Neuronal stem cell (in vitro differentiated cells): ENCODE measurements at regions not wholly inside any gene's neighbourhood (a gene's known extent, or its start where the extent isn't known, plus 50 kb on each side); places are given as distances from the start of the nearest gene placed in this dataset.

Experiments used
- DNase-seq: peaks from one replicate; pipeline ENCODE4 v3.0.0-alpha.2; 2013; ENCODE audit warnings: low spot score
- H2AFZ ChIP-seq: one replicate; pipeline ENCODE4 v1.6.1; 2013; ENCODE audit warnings: mild to moderate bottlenecking, low read length, inconsistent platforms
- H2AK5ac ChIP-seq: 2 replicates; pipeline ENCODE4 v1.6.1; 2013; ENCODE audit warnings: low read depth, mild to moderate bottlenecking, inconsistent platforms, low read length, moderate library complexity, mixed read lengths
- H2BK120ac ChIP-seq: 2 replicates; pipeline ENCODE4 v1.6.1; 2013; ENCODE audit warnings: low read depth, mild to moderate bottlenecking, inconsistent platforms, low read length, moderate library complexity, mixed read lengths
- H2BK12ac ChIP-seq: one replicate; pipeline ENCODE4 v1.6.1; 2013; ENCODE audit warnings: low read length, inconsistent platforms
- H2BK15ac ChIP-seq: 2 replicates; pipeline ENCODE4 v1.6.1; 2013; ENCODE audit warnings: mild to moderate bottlenecking, low read length, inconsistent platforms, mixed read lengths
- H2BK5ac ChIP-seq: one replicate; pipeline ENCODE4 v1.6.1; 2013; ENCODE audit warnings: inconsistent platforms, mild to moderate bottlenecking, low read length, moderate library complexity
- H3K14ac ChIP-seq: one replicate; pipeline ENCODE4 v1.6.1; 2013; ENCODE audit warnings: low read length, inconsistent platforms
- H3K18ac ChIP-seq: 2 replicates; pipeline ENCODE4 v1.6.1; 2013; ENCODE audit warnings: low read length, inconsistent platforms
- H3K23ac ChIP-seq: 2 replicates; pipeline ENCODE4 v1.6.1; 2013; ENCODE audit warnings: low read depth, mild to moderate bottlenecking, mixed read lengths, low read length, inconsistent platforms; ENCODE audit not compliant: poor library complexity
- H3K27ac ChIP-seq: replicated peaks from 3 replicates; pipeline ENCODE4 v1.5.1; 2013; ENCODE audit warnings: low read length, inconsistent platforms
- H3K27me3 ChIP-seq, 3 experiments: 2 replicates each; pipeline ENCODE4 v1.6.1; 2013; ENCODE audit warnings: low read length in 3 of 3, mild to moderate bottlenecking in 2 of 3, inconsistent platforms in 1 of 3, low read depth in 1 of 3, mixed read lengths in 1 of 3, moderate library complexity in 1 of 3; ENCODE audit not compliant: control insufficient read depth in 3 of 3, insufficient read depth in 3 of 3
- H3K36me3 ChIP-seq, 2 donors: replicated peaks in 1 of 2; 2 replicates each; pipeline ENCODE4 v1.6.1; 2013; ENCODE audit warnings: low read length in 2 of 2; ENCODE audit not compliant: control insufficient read depth in 2 of 2, insufficient read depth in 2 of 2
- H3K4ac ChIP-seq: 2 replicates; pipeline ENCODE4 v1.6.1; 2013; ENCODE audit warnings: inconsistent platforms, mild to moderate bottlenecking, low read length, moderate library complexity
- H3K4me1 ChIP-seq, 2 donors: 1 replicate in 1 of 2; 2 replicates in 1 of 2; pipeline ENCODE4 v1.6.1; 2013; ENCODE audit warnings: low read length in 2 of 2, low read depth in 1 of 2; ENCODE audit not compliant: control insufficient read depth in 2 of 2, insufficient read depth in 1 of 2
- H3K4me2 ChIP-seq: one replicate; pipeline ENCODE4 v1.6.1; 2013; ENCODE audit warnings: mild to moderate bottlenecking, low read length, inconsistent platforms; ENCODE audit not compliant: insufficient read depth, poor library complexity, severe bottlenecking
- H3K4me3 ChIP-seq, 2 donors: 2 replicates each; pipeline ENCODE4 v1.5.1; 2013; ENCODE audit warnings: low read length in 2 of 2, mild to moderate bottlenecking in 2 of 2, inconsistent platforms in 1 of 2, moderate library complexity in 1 of 2
- H3K79me1 ChIP-seq: one replicate; pipeline ENCODE4 v1.6.1; 2013; ENCODE audit warnings: low read depth, mild to moderate bottlenecking, inconsistent platforms, low read length, moderate library complexity
- H3K9ac ChIP-seq: one replicate; pipeline ENCODE4 v1.6.1; 2013; ENCODE audit warnings: mild to moderate bottlenecking, low read depth, low read length, inconsistent platforms; ENCODE audit not compliant: poor library complexity
- H3K9me3 ChIP-seq, 2 donors: replicated peaks in 1 of 2; 2 replicates each; pipeline versions ENCODE3 to v1.6.1; 2013; ENCODE audit warnings: low read length in 2 of 2, mild to moderate bottlenecking in 2 of 2, inconsistent platforms in 1 of 2, low read depth in 1 of 2, mixed read lengths in 1 of 2, moderate library complexity in 1 of 2; ENCODE audit not compliant: control insufficient read depth in 2 of 2, insufficient read depth in 1 of 2
- H4K8ac ChIP-seq: one replicate; pipeline ENCODE4 v1.6.1; 2013; ENCODE audit warnings: low read depth, mild to moderate bottlenecking, inconsistent platforms, low read length, moderate library complexity
- H4K91ac ChIP-seq: one replicate; pipeline ENCODE4 v1.6.1; 2013; ENCODE audit warnings: low read length, low read depth, mild to moderate bottlenecking, inconsistent platforms; ENCODE audit not compliant: poor library complexity
- WGBS, 2 donors: extraction: QIAGEN DNeasy Blood & Tissue Kit; methylation state at CpG; one replicate each; pipeline ENCODE4 v1.1.7; 2013; ENCODE audit warnings: missing lambda C conversion rate in 2 of 2, mixed read lengths in 1 of 2; ENCODE audit not compliant: insufficient read length in 2 of 2, insufficient replicate concordance in 1 of 2; ENCODE audit errors: extremely low coverage in 2 of 2; 5-methylcytosine and 5-hydroxymethylcytosine counted together

- Histone ChIP-seq H3K4me1 (no peaks in the 10 kb centered on the region), H2AFZ (no peak overlapping the region), H3K18ac (no peak overlapping the region), H2BK120ac (no peak overlapping the region), H3K4me3 (no peak overlapping the region), H3K23ac (no peak overlapping the region), H4K8ac (no peak overlapping the region), H3K9me3 (no peaks in the 10 kb centered on the region), H3K9ac (no peak overlapping the region), H2BK5ac (no peak overlapping the region), H3K27me3 (no peaks in the 10 kb centered on the region), H4K91ac (no peak overlapping the region), H3K27ac (no peak overlapping the region), H3K4me2 (no peak overlapping the region), H3K4ac (no peak overlapping the region), H3K14ac (no peak overlapping the region), H3K36me3 (no peaks in the 10 kb centered on the region), H2BK12ac (no peak overlapping the region), H3K79me1 (no peaks in the 10 kb centered on the region), H2BK15ac (no peak overlapping the region), H2AK5ac (no peak overlapping the region)
- DNase-seq: no peak
- WGBS, 2 donors: no CpG with 5 or more reads among the region's 2 CpGs
These were observed 890.2 kb downstream of the FSTL5 start for GRCh38 chr4:161273607-161274006.

GRCh38 chr4:161260819-161261218 lies 903.0 kb downstream of the FSTL5 start:
- Histone ChIP-seq H2AFZ (no peak overlapping the region), H3K9ac (no peak overlapping the region), H3K14ac (no peak overlapping the region), H2BK15ac (no peak overlapping the region), H3K27me3 (no peaks in the 10 kb centered on the region), H2BK5ac (no peak overlapping the region), H3K23ac (no peak overlapping the region), H2AK5ac (no peak overlapping the region), H3K4me2 (no peak overlapping the region), H3K4ac (no peak overlapping the region), H4K8ac (no peak overlapping the region), H3K9me3 (peaks cover 5 to 8% of the 10 kb centered on the region in 2 donors), H4K91ac (no peak overlapping the region), H3K79me1 (no peaks in the 10 kb centered on the region), H3K4me1 (no peaks in the 10 kb centered on the region), H3K4me3 (no peak overlapping the region), H3K36me3 (no peaks in the 10 kb centered on the region), H2BK12ac (no peak overlapping the region), H3K27ac (no peak overlapping the region), H3K18ac (no peak overlapping the region), H2BK120ac (no peak overlapping the region)
- no CpG with 5 or more reads among the region's 1 CpG for WGBS, 2 donors
- no peak for DNase-seq

- no peaks in the 10 kb centered on the region for H3K27me3 ChIP-seq
- H3K9ac ChIP-seq: no peak overlapping the region
- no peak overlapping the region for H2BK120ac ChIP-seq
- no peak overlapping the region for H3K18ac ChIP-seq
- H4K8ac ChIP-seq: no peak overlapping the region
- no peak overlapping the region for H3K4ac ChIP-seq
- H4K91ac ChIP-seq: no peak overlapping the region
- H3K4me1 ChIP-seq: no peaks in the 10 kb centered on the region
- H2AK5ac ChIP-seq: no peak overlapping the region
- H3K36me3 ChIP-seq: no peaks in the 10 kb centered on the region
- no peak overlapping the region for H2AFZ ChIP-seq
- H2BK12ac ChIP-seq: no peak overlapping the region
- H3K79me1 ChIP-seq: no peaks in the 10 kb centered on the region
- WGBS, 2 donors: no CpG with 5 or more reads among the region's 4 CpGs
- peaks cover 8 to 14% of the 10 kb centered on the region in 2 donors for H3K9me3 ChIP-seq
- no peak overlapping the region for H3K4me2 ChIP-seq
- no peak overlapping the region for H2BK5ac ChIP-seq
- DNase-seq: no peak
- H3K23ac ChIP-seq: no peak overlapping the region
- H3K14ac ChIP-seq: no peak overlapping the region
- H3K4me3 ChIP-seq: no peak overlapping the region
- H2BK15ac ChIP-seq: no peak overlapping the region
- H3K27ac ChIP-seq: no peak overlapping the region
These were observed 907.1 kb downstream of the FSTL5 start for GRCh38 chr4:161256716-161257115.

GRCh38 chr4:161256172-161256571 lies 907.6 kb downstream of the FSTL5 start:
- H3K4me3 ChIP-seq: no peak overlapping the region
- H2AK5ac ChIP-seq: no peak overlapping the region
- no peaks in the 10 kb centered on the region for H3K27me3 ChIP-seq
- H3K4ac ChIP-seq: no peak overlapping the region
- no peak overlapping the region for H2BK120ac ChIP-seq
- H3K18ac ChIP-seq: no peak overlapping the region
- DNase-seq: peak; percentile 18
- H3K14ac ChIP-seq: no peak overlapping the region
- no peak overlapping the region for H4K8ac ChIP-seq
- no peaks in the 10 kb centered on the region for H3K4me1 ChIP-seq
- no peaks in the 10 kb centered on the region for H3K36me3 ChIP-seq
- H2AFZ ChIP-seq: no peak overlapping the region
- H3K9ac ChIP-seq: no peak overlapping the region
- no peak overlapping the region for H3K4me2 ChIP-seq
- H3K23ac ChIP-seq: no peak overlapping the region
- no peak overlapping the region for H4K91ac ChIP-seq
- H2BK5ac ChIP-seq: no peak overlapping the region
- WGBS, 2 donors: no CpG with 5 or more reads among the region's 5 CpGs
- H2BK12ac ChIP-seq: no peak overlapping the region
- peaks cover 8 to 14% of the 10 kb centered on the region in 2 donors for H3K9me3 ChIP-seq
- no peak overlapping the region for H2BK15ac ChIP-seq
- no peaks in the 10 kb centered on the region for H3K79me1 ChIP-seq
- H3K27ac ChIP-seq: no peak overlapping the region
